Cardiac fibroblast (primary cell): ENCODE measurements at regions not wholly inside any gene's neighbourhood (a gene's known extent, or its start where the extent isn't known, plus 50 kb on each side); places are given as distances from the start of the nearest gene placed in this dataset.

Experiments used
- DNase-seq, 2 donors: peaks; one replicate each; pipeline versions ENCODE4 v3.0.0 to v3.0.0-alpha.2; 2010; ENCODE audit warnings: low read depth in 2 of 2
- H3K4me3 ChIP-seq, 2 donors: replicated peaks in 1 of 2; 1 replicate in 1 of 2; 2 replicates in 1 of 2; pipeline ENCODE4 v1.5.1; 2011; ENCODE audit warnings: low read depth in 2 of 2, low read length in 2 of 2, mild to moderate bottlenecking in 2 of 2, moderate library complexity in 1 of 2
- TF ChIP-seq, protein P1 (sequence below): IDR thresholded peaks from one replicate; pipeline ENCODE4 v1.5.1; 2011; ENCODE audit warnings: low read depth, mild to moderate bottlenecking, low read length, inconsistent platforms

DNA sequence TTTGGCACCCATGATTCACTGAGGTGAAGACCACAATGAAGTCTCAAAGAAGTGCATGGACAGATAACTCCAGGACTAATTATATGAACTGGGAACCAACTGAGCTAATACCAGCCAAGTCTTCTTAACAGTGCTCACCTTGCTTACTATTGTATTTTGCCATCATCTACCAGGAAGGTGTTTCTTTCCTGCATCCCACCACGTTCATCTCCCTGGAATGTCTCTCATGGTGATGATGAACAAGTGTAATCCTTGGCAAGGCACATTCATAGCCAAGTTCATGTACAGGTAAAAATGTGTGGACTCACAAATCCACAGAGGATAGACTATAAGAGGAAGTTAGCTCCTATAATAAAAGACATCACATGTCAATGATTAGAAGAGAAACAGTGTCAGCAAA, 489.1 kb downstream of the SMARCA1 start:
- H3K4me3 ChIP-seq = no peak overlapping the region
- TF ChIP-seq, protein P1, sequence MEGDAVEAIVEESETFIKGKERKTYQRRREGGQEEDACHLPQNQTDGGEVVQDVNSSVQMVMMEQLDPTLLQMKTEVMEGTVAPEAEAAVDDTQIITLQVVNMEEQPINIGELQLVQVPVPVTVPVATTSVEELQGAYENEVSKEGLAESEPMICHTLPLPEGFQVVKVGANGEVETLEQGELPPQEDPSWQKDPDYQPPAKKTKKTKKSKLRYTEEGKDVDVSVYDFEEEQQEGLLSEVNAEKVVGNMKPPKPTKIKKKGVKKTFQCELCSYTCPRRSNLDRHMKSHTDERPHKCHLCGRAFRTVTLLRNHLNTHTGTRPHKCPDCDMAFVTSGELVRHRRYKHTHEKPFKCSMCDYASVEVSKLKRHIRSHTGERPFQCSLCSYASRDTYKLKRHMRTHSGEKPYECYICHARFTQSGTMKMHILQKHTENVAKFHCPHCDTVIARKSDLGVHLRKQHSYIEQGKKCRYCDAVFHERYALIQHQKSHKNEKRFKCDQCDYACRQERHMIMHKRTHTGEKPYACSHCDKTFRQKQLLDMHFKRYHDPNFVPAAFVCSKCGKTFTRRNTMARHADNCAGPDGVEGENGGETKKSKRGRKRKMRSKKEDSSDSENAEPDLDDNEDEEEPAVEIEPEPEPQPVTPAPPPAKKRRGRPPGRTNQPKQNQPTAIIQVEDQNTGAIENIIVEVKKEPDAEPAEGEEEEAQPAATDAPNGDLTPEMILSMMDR = no peak
- no peak for DNase-seq

DNA sequence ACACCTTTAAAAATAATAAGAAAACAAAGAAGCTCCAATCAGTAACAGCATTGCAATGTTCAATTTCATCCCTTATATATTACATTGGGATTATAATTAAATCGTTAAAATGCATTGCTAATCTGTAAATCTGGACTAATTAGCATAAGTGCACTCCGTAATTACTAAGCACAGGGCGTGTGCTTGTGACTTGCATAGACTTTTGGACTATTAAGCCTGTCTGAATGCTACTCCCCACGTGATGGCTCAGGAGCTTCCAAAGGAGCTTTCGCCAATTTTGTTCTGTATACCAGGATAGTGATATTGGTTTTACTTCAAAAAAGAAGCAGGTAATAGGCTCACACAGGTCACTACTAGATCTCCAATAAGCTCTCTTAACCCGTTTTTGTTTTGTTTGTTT, 497.1 kb downstream of the SMARCA1 start:
- TF ChIP-seq, protein P1 = no peak
- no peak for DNase-seq
- H3K4me3 ChIP-seq = no peak overlapping the region

DNA sequence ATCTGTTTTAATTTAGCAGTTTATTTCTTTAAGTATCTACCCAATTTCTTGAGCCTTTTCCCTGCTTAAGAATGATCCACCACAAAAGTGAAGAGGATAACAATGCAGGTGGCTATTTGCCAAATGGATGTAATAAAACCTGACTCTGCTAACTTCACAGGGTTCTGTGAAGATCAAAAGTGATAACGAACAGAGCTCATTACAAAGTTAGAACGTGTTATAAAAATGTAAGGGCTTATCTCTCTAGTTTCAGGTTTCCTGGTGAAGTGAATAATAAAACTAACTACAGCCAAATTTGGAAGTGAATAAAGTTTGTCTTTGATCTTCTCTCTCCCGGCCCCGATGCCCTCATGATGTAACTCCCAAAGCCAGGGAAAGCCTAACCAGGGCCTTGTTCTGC, 497.9 kb downstream of the SMARCA1 start:
- TF ChIP-seq, protein P1 = no peak
- H3K4me3 ChIP-seq = no peak overlapping the region
- DNase-seq = no peak

DNA sequence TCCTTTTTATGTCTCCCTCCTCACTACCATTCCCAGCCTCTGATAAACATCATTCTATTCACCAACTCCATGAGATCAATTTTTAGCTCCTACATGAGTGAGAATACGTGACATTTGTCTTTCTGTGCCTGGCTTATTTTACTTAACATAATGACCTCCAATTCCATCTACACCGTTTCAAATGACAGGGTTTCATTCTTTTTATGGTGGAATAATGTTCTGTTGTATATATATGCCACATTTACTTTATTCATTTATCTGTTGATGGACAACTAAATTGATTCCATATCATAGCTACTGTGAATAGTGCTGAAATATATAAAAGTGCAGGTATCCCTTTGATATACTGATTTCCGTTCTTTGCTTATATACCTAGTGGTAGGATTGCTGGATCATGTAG, 503.9 kb downstream of the SMARCA1 start:
- no peak overlapping the region for H3K4me3 ChIP-seq
- no peak for DNase-seq
- TF ChIP-seq, protein P1 = no peak

DNA sequence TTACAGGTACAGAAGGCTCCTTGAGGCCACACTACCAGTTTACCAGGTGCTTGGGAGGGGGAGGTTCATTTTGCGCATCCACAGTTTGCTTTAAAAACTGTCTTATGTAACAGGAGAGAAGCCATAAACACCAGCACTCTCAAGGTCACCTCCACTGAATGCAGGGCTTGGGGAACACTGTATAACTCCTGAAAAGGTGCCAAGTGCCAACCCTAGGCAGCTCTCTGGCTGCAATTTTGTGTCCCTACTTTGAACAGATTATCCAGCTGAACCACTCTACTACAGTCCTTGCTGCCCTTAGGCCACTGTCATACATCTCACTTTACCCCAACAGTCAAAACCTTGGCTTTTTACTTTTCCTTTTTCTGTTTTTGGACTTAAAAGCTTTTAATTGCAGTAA, 507.9 kb downstream of the SMARCA1 start:
- H3K4me3 ChIP-seq = no peak overlapping the region
- no peak for DNase-seq
- TF ChIP-seq, protein P1 = no peak

DNA sequence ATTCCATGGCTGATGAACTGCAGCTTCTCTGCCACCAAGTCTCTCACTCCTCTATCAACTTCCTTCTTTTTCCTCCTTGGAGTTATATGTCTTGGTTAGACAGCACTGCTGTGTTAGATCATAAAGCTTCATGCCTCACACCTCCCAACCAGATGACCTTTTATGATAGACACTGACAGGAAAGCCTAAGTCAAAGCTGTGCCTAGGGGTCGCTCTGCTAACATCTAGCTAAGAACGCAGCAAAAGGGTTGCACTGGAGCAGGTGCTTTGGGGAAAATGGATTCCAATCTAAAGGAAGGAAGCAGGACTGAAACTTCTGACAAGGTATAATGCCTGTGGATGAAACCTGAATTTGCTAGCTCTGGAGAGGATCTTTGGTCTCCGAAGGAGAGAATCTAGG, 509.7 kb downstream of the SMARCA1 start:
- no peak for DNase-seq
- TF ChIP-seq, protein P1 = no peak
- H3K4me3 ChIP-seq = no peak overlapping the region

DNA sequence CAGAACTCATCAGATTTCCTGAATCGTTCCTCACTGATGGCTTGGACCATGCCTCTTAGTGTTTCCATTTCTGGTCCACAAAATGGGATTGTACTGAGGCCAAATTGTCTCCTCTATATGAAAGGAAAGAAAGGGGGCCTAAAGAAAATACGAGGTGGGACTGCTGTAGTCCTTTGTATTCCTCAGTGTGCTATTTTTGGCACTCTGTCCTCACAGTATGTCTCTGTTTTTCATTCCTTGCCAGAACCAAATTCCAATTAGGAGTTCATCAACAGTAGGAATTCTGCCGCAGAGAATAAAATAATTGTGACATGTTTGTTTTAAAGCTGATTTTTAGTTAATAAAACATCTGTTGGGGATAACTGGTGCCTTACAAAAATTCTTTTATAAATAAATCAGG, 515.7 kb downstream of the SMARCA1 start:
- DNase-seq = no peak
- H3K4me3 ChIP-seq = no peak overlapping the region
- TF ChIP-seq, protein P1 = no peak
